OCI-LY1 (cell line): ENCODE measurements at regions not wholly inside any gene's neighbourhood (a gene's known extent, or its start where the extent isn't known, plus 50 kb on each side); places are given as distances from the start of the nearest gene placed in this dataset.

Experiments
- H2AFZ ChIP-seq: fragments of 200-600 bp; sonication (generic), shearing (Covaris generic); 2 replicates; pipeline ENCODE4 v1.6.0; 2014; ENCODE audit warnings: antibody characterized with exemption, mild to moderate bottlenecking, low read length
- H3F3A ChIP-seq: fragments of 200-600 bp; sonication (generic), shearing (Covaris generic); 2 replicates; pipeline ENCODE4 v1.6.0; 2014; ENCODE audit warnings: mild to moderate bottlenecking, antibody characterized with exemption, low read length, moderate library complexity; ENCODE audit not compliant: insufficient read depth
- H3K27ac ChIP-seq: fragments of 200-600 bp; sonication (generic); 2 replicates; pipeline ENCODE4 v1.5.1; 2014; ENCODE audit warnings: low read length, mixed run types, mild to moderate bottlenecking, low read depth; ENCODE audit not compliant: poor library complexity, severe bottlenecking
- H3K27me3 ChIP-seq: fragments of 200-600 bp; sonication (generic); 2 replicates; pipeline ENCODE4 v1.6.0; 2014; ENCODE audit warnings: antibody characterized with exemption, mild to moderate bottlenecking, low read length, moderate library complexity; ENCODE audit not compliant: insufficient read depth
- H3K36me3 ChIP-seq: fragments of 200-600 bp; sonication (generic); 2 replicates; pipeline ENCODE4 v1.6.1; 2014; ENCODE audit warnings: mild to moderate bottlenecking, antibody characterized with exemption, low read length, moderate library complexity, mixed read lengths; ENCODE audit not compliant: insufficient read depth
- H3K4me1 ChIP-seq: fragments of 200-600 bp; sonication (generic); 2 replicates; pipeline ENCODE4 v1.5.1; 2014; ENCODE audit warnings: mild to moderate bottlenecking, low read length, moderate library complexity; ENCODE audit not compliant: insufficient read depth, severe bottlenecking
- H3K4me2 ChIP-seq: fragments of 200-600 bp; sonication (generic), shearing (Covaris generic); 2 replicates; pipeline ENCODE4 v1.6.1; 2014; ENCODE audit warnings: low read length
- H3K4me3 ChIP-seq: fragments of 200-600 bp; sonication (generic); 2 replicates; pipeline ENCODE4 v1.5.1; 2014; ENCODE audit warnings: low read length, low read depth, mild to moderate bottlenecking, mixed read lengths; ENCODE audit not compliant: poor library complexity, severe bottlenecking
- H3K79me2 ChIP-seq: fragments of 200-600 bp; shearing (Covaris generic); 2 replicates; pipeline ENCODE4 v1.6.1; 2016; ENCODE audit warnings: mixed run types, low read length, mixed read lengths; ENCODE audit not compliant: insufficient read depth
- H3K9ac ChIP-seq: fragments of 200-600 bp; sonication (generic), shearing (Covaris generic); 2 replicates; pipeline ENCODE4 v1.6.1; 2014; ENCODE audit warnings: mild to moderate bottlenecking, low read length, mixed read lengths
- H3K9me2 ChIP-seq: fragments of 200-600 bp; sonication (generic), shearing (Covaris generic); 2 replicates; pipeline ENCODE4 v1.6.1; 2014; ENCODE audit warnings: low read depth, mild to moderate bottlenecking, low read length, mixed read lengths
- H3K9me3 ChIP-seq: fragments of 200-600 bp; shearing (Covaris generic); 2 replicates; pipeline ENCODE4 v1.6.1; 2014; ENCODE audit warnings: low read length, mixed read lengths
- H4K20me1 ChIP-seq: fragments of 200-600 bp; sonication (generic), shearing (Covaris generic); 2 replicates; pipeline ENCODE4 v1.6.0; 2016; ENCODE audit warnings: mild to moderate bottlenecking, low read length; ENCODE audit not compliant: insufficient read depth
- CTCF ChIP-seq: fragments of 200-600 bp; sonication (generic), shearing (Covaris generic); IDR thresholded peaks from 2 replicates; pipeline ENCODE4 v1.5.1; 2017; ENCODE audit warnings: mild to moderate bottlenecking, antibody characterized with exemption, low read length, moderate library complexity, mixed read lengths
- EZH2 ChIP-seq: fragments of 200-600 bp; sonication (generic), shearing (Covaris generic); IDR thresholded peaks from 2 replicates; pipeline ENCODE4 v1.8.0; 2017; ENCODE audit warnings: borderline replicate concordance, mixed run types, mild to moderate bottlenecking, antibody characterized with exemption, low read length, moderate library complexity, mixed read lengths

GRCh38 chr11:38143852-38144251 is 1545.8 kb upstream of the RAG2 start:
- no peak overlapping the region for H3K27ac ChIP-seq
- no peaks in the 10 kb centered on the region for H3K4me1 ChIP-seq
- H4K20me1 ChIP-seq: no peaks in the 10 kb centered on the region
- TF ChIP-seq CTCF: no peak
- no peak for TF ChIP-seq EZH2
- no peaks in the 10 kb centered on the region for H3K36me3 ChIP-seq
- H3K4me2 ChIP-seq: no peak overlapping the region
- H3F3A ChIP-seq: no peaks in the 10 kb centered on the region
- H3K9ac ChIP-seq: no peak overlapping the region
- no peak overlapping the region for H2AFZ ChIP-seq
- no peak overlapping the region for H3K4me3 ChIP-seq
- H3K27me3 ChIP-seq: no peaks in the 10 kb centered on the region
- no peaks in the 10 kb centered on the region for H3K9me2 ChIP-seq
- no peaks in the 10 kb centered on the region for H3K9me3 ChIP-seq
- H3K79me2 ChIP-seq: no peaks in the 10 kb centered on the region; the same call in 1 of the 2 replicates

GRCh38 chr11:38138972-38139371 is 1540.9 kb upstream of the RAG2 start:
- H3K27ac ChIP-seq: no peak overlapping the region
- no peaks in the 10 kb centered on the region for H3K4me1 ChIP-seq
- H3K27me3 ChIP-seq: no peaks in the 10 kb centered on the region
- H2AFZ ChIP-seq: no peak overlapping the region
- no peaks in the 10 kb centered on the region for H3F3A ChIP-seq
- H3K79me2 ChIP-seq: no peaks in the 10 kb centered on the region
- H3K36me3 ChIP-seq: no peaks in the 10 kb centered on the region
- H4K20me1 ChIP-seq: no peaks in the 10 kb centered on the region
- no peaks in the 10 kb centered on the region for H3K9me3 ChIP-seq
- no peak overlapping the region for H3K9ac ChIP-seq
- H3K4me3 ChIP-seq: no peak overlapping the region
- TF ChIP-seq EZH2 (no peak), CTCF (no peak)
- H3K4me2 ChIP-seq: no peak overlapping the region
- no peaks in the 10 kb centered on the region for H3K9me2 ChIP-seq

GRCh38 chr11:38136887-38137286 is 1538.9 kb upstream of the RAG2 start:
- Histone ChIP-seq H3K9ac (no peak overlapping the region), H3K4me2 (no peak overlapping the region), H3K4me3 (no peak overlapping the region), H2AFZ (no peak overlapping the region), H3K9me2 (no peaks in the 10 kb centered on the region), H4K20me1 (no peaks in the 10 kb centered on the region), H3K4me1 (no peaks in the 10 kb centered on the region), H3K79me2 (no peaks in the 10 kb centered on the region), H3K27ac (no peak overlapping the region), H3K27me3 (no peaks in the 10 kb centered on the region), H3K36me3 (no peaks in the 10 kb centered on the region), H3F3A (no peaks in the 10 kb centered on the region), H3K9me3 (no peaks in the 10 kb centered on the region)
- no peak for TF ChIP-seq CTCF
- TF ChIP-seq EZH2: no peak
